Testis (tissue), 2 donors: ENCODE measurements at regions not wholly inside any gene's neighbourhood (a gene's known extent, or its start where the extent isn't known, plus 50 kb on each side); places are given as distances from the start of the nearest gene placed in this dataset.

Experiments used
- CTCF ChIP-seq, 3 experiments: fragments of 450-650 bp in 2 of 3; fragments of 200-600 bp in 1 of 3; sonication (generic) in 1 of 3; IDR thresholded peaks; one replicate each; pipeline ENCODE4 v1.5.1; 2016 to 2019; ENCODE audit warnings: antibody characterized with exemption in 3 of 3, mild to moderate bottlenecking in 2 of 3, moderate library complexity in 1 of 3
- POLR2A ChIP-seq: fragments of 450-650 bp; IDR thresholded peaks from one replicate; pipeline ENCODE4 v1.6.1; 2017; ENCODE audit warnings: antibody characterized with exemption, mild to moderate bottlenecking, moderate library complexity

- TF ChIP-seq CTCF (IDR thresholded peaks at IDR 0.05) (no peak), POLR2A (no peak)
Measured at GRCh38 chr1:239222999-239223398, 163.4 kb upstream of the CHRM3 start.
